SU-DHL-6 (cell line): ENCODE measurements at regions not wholly inside any gene's neighbourhood (a gene's known extent, or its start where the extent isn't known, plus 50 kb on each side); places are given as distances from the start of the nearest gene placed in this dataset.

Experiments used
- CTCF ChIP-seq: fragments of 200-600 bp; sonication (generic); IDR thresholded peaks from one replicate; pipeline ENCODE4 v1.5.1; 2017; ENCODE audit warnings: antibody characterized with exemption, mild to moderate bottlenecking, low read length, moderate library complexity; ENCODE audit not compliant: insufficient read depth, poor library complexity, severe bottlenecking
- EZH2phosphoT487 ChIP-seq: fragments of 200-600 bp; sonication (generic), shearing (Covaris generic); conservative IDR thresholded peaks from 2 replicates; pipeline ENCODE4 v1.6.1; 2018; ENCODE audit warnings: mild to moderate bottlenecking, antibody characterized with exemption, low read length, moderate library complexity, mixed read lengths

- TF ChIP-seq CTCF (no peak), EZH2phosphoT487 (no peak)
These were observed 571.2 kb upstream of the ACVR2A start for GRCh38 chr2:147273628-147274027.
